ENCODE measurements at regions not wholly inside any gene's neighbourhood (a gene's known extent, or its start where the extent isn't known, plus 50 kb on each side); places are given as distances from the start of the nearest gene placed in this dataset.

DNA sequence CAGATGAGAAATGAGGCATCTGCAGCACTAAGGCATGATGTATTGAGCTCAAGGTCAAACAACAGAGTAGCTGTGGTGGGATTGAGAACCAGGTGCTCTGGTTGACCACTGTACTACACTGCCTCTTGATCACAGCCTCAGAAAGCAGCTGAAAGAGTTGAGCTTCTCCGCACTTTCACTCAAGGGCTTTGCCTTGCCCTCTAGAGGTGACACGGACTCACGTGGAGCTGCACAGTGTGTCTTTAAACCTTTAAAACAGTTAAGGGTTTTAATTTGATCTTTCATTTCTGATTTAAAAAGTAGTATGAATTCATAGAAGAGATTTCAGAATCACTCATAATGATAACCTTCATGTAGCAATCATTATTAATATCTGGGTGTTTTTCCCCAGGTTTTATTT is 132.5 kb downstream of the RWDD3 start:
- TF ChIP-seq CTCF (IDR thresholded peaks at IDR 0.05; ENCODE audit: low read depth, low read length, missing input control): no peak
- TF ChIP-seq REST (IDR thresholded peaks at IDR 0.05): no peak
- no peak for TF ChIP-seq NR2F2 (IDR thresholded peaks at IDR 0.05)
- TF ChIP-seq RXRA (IDR thresholded peaks at IDR 0.05): no peak

All from liver (tissue), 3 donors.